ENCODE measurements at regions not wholly inside any gene's neighbourhood (a gene's known extent, or its start where the extent isn't known, plus 50 kb on each side); places are given as distances from the start of the nearest gene placed in this dataset.

DNA sequence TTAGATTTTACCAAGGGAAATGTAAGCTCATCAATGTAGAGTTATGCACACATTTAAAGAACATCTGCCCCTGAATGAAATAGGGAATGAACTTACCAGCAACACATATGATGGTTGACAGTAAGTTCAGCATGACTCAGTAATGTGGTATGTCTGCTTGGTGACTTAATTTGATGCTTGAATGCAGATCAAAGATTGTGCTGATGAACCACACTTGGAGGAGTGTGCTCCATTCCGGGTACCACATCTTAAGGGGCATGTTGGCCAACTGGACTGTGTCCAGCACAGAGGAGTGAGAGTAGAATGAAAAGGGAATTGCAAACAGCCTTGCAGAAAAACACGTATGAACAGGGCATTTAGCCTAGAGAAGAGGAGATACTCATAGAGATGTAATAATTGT lies 171.0 kb upstream of the RARB start:
- DNase-seq, result no peak

DNA sequence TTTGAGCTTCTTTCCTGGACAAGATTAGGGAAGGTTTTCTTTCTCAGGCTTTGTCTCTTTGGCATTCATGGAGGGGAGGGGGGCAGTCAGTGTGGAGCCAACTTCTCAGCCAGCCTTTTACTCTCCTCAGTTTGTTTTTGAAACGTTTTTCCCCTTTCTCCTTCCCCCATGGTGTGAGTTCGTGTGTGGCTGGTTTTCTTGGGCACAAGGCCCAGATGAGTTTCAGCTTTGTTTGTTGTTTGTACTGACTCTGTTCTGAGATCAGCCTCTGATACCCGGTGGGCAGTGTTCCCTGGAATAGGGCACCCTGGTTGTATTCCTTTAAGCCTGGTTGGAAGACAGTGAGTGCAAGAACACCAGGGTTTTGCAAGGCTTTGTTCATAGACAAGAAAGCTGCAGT lies 168.2 kb upstream of the RARB start:
- no peak for DNase-seq

DNA sequence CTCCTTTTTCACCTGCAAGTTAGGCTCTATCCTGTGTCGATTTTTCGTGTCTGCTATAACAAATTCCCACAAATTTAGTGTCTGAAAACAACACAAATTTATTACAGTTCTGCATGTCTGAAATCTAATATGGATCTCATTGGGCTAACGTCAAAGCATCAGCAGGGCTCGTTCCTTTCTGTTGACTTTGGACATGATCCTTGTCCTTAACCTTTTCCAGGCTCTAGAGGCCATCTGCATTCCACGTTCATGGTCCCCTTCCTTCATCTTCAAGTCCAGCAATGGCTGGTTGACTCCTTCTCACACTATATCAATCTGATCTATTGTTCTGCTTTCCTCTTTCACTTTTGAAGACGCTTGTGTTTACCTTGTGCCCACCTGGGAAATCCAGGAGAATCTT lies 165.7 kb upstream of the RARB start:
- no peak for DNase-seq

DNA sequence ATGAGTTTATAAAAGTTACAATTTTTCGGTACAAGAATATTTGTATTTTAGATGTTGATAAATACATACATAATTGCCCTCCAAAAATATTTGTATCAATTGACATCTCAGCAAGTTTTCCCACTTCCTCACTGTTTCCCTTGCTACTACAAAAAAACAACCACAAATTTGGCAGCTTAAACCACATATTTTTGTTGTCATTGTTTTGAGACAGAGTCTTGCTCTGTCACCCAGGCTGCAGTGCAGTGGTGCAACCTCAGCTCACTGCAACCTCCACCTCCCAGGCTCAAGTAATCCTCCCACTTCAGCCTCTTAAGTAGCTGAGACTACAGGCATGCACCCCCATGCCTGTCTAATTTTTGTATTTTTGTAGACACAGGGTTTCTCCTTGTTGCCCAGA lies 162.8 kb upstream of the RARB start:
- no peak for DNase-seq

DNA sequence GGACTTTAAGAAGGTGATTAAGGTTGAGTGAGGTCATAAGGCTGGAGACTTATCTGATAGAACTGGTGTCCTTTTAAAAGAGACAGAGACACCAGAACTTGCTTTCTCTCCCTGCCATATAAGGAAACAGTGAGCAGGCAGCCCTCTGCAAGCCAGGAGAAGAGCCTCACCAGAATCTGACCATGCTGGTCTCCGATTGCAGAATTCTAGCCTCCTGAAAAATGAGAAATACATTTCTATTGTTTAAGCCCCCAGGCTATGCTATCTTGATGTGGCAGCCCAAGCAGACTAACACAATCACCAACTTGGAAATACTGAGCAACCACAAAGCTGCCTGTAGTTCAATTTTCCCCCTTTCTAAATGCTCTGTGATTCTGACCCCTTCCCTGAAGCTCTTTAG lies 161.4 kb upstream of the RARB start:
- DNase-seq, result no peak

DNA sequence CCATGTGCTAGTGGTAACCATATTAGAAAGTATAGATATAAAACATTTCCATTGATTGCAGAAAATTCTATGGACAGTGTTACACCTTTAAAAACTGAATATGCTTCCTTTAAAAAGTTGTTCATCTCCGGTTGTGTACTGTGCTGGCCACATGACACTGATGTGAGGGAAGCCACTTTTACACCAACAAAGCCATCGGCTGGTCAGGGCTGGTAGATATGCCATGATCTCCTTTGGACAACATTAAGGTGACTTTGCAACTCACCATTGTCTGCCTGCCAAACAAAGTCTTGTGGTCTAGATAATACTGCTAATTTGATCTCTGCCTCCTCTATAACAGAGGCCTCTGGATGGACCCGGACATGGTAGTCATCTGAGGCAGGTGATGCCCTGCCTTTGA lies 156.0 kb upstream of the RARB start:
- no peak for DNase-seq

DNA sequence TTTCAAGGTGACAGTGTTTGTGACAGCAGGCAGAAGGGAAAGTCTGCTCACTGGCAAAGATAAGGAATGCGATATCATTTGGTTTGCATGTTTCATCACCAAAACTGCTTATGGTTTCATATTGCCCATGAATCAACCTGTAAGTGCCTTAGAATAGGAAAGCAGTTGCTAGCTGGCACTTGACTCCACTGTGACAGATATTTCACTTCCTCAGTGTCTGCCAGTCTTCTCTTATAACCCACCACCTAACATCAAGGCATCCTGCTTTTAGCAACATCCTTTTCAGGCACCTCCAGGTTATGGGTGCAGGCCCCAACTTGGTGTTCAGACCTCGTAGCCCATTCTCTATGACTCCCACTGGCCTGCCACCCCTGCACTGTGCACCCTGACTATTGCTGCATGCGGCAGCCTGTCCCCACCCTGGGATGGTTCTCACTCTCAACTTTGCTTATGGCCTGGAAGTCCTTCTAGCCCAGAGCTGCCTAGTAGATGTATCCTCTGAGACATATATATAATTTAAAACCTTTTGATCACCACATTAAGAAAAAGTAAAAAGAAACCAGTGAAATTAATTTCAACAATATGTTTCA lies 154.4 kb upstream of the RARB start:
- no peak for DNase-seq

DNA sequence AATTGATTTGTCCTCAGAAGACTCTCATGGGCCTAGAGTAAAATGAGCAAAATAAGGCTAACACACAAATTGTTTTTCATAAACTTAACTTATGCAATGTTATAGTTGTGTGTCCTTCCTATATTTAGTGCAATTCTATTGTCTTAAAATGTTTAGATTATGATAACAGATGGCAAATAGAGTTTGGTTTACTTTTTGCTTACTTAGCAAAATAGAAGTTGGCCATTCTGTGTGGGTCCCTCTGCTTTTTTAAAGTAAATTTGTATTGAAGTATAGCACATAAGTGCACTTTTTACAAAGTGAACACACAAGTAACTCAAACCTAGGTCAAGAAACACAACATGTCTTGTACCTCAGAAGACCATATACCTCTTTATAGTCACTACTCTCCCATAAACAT lies 150.6 kb upstream of the RARB start:
- no peak for DNase-seq

DNA sequence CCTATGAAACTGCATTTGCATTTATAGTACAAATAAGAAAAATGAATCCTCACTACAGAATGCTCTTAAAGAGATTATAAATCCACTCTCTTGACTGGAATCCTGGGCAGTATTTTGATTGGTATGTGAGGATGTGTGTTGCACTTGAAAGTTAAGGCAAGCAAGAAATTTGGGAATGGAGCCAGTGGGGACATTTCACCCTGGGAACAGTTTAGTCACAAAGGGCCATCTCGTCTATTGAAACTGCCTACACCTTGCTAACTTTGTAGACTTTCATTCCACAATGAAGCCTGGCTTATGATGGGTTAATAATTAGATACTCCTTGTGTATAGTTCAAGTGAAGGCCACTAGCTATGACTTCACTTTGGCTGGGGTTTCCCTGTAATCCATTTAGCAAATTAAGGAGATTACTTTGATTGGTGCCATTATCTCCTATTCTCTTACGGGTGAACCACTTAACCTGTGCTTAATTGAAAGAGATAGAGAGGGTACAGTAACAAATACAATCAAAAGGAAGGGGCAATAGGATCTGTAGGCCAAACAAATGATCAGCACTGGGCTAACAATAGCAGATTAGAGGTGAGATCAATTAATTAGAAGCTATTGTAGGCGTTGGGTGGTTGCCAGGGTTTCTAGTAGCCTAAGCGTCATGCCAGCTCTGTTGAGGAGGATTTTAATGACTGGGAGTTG lies 146.9 kb upstream of the RARB start:
- DNase-seq, result no peak

DNA sequence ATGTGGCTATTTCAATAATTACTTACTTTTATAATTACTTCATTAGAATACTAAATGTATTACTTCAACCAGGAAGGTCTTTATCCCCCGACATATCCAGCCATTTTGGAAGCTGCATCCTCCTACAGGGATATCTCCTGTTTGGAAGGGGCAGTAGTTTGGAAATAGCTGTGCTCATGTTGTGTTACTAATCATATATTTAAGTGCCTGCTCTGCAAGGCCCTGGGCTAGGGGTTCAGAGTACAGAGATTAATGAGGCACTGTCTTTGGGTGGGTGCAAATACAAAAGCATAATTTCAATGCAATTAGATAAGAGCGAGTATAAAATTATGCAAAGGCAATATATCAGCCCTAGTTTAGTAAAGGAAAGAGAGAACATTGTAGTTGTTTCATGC lies 146.3 kb upstream of the RARB start:
- no peak for DNase-seq

DNA sequence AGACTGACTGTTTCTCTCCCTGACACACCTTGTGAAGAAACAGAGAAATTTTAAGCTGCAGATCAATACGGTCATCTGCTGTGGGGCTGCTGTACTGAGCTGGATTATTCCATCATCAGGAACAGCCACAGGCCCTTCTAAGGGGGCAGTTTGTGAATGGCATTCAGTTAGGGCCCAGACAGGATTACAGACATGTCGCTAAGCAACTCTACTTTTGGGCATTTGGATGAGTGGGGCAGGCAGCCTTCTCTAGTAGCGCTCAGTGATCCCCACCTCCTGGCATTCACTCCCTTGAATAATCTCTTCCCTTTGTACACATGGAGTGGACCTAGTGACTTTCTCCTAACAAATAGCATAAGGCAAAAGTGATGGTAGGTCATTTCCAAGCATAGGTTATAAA lies 144.4 kb upstream of the RARB start:
- no peak for DNase-seq

DNA sequence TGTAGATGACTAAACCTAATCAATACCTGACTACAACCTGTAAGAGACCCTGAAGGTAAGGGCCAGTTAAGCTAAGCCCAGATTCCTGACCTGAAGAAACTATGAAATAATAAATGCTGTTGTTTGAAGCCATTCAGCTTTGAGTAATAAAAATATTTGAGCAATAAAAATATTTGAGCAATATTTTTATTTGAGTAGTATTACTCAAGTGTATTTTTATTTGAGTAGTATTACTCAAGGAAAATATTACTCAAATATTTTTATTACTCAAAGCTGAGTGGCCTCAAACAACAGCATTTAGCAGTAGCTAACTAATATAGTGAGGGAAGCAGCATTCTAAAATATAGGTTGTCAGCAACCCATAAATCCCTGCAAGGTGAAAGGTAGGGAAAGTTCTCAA lies 143.8 kb upstream of the RARB start:
- no peak for DNase-seq

DNA sequence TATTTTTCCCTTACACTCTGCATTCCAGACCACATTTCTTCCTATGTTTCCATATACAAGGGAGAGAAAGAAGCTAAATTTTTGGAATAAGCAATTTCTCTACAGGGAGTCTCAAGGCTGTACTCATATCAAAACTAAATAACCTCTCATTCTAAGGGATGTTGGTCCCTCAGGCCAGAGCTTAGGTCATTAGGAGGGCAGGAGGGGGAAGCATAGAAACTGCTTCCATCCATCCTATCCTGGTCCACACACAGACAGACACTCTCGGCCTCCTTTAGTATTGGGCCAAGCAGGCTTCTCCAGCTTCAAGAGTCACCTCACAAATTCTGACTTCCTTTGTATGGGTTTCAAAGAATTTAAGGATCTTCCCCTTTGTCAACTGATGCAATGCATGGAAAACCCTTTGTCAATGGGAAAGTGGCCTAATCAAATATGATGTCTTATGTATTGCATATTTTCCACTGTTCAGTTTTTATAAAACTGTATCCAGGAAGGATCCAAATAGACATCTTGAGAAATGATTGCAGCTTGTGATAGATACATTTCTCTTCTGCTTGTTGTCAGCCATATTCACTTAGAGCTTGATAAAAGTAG lies 140.7 kb upstream of the RARB start:
- DNase-seq, result no peak

DNA sequence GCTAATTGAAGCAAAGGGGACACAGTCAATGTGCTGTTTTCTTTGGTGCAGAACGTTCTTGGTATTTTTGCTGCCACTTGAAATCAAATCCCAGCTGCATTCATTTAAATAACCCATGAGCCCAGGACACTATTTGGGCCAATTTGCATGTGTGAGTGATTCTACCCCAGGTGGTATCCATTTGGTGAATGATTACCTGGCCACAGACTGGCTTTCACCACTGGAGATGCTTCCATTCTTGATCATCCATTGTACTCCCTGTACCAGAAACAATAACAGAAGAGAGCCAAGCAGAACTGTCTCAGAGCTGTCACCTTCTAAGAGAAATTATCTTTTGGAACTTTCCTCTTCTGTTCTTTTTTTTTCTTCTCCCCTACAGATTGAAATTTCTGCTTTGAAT lies 139.7 kb upstream of the RARB start:
- DNase-seq, result no peak

DNA sequence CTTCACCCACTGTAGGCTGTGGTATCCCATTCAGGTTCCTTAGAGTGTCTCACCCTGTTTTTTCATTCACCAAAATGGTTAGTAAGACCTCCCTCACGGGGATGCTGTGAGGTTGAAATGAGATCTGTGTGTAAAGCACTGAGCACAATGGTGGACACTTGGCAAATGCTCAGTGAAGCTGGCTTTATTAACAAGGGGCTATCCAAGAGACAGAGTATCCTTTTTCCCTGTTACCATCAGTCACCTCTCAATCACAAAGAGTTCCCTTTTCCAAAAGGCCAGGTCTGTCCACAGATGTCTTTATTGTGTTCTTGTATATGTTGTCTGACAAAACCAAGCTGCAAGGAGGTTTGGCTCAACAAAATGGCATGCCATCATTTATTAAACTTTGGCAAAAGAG lies 138.9 kb upstream of the RARB start:
- DNase-seq, result no peak

DNA sequence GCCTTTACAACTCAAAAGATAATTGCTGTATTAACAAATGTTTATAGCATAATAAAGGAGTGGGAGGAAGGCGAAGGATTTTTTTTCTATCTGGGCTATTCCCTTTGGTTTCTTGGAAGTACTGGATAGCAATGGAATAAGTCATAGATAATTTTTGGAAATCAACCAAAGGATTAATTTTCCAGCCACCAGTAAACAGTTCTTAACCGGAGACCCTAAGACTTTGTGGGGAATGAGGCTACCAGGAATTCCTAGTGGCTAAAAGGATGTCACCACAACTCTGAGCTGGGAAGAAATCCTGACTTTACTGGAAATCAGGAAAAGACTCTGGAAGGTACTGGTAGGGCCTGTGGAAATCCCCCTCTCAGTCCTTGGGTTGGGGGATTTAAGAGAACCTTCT lies 138.4 kb upstream of the RARB start:
- no peak for DNase-seq

DNA sequence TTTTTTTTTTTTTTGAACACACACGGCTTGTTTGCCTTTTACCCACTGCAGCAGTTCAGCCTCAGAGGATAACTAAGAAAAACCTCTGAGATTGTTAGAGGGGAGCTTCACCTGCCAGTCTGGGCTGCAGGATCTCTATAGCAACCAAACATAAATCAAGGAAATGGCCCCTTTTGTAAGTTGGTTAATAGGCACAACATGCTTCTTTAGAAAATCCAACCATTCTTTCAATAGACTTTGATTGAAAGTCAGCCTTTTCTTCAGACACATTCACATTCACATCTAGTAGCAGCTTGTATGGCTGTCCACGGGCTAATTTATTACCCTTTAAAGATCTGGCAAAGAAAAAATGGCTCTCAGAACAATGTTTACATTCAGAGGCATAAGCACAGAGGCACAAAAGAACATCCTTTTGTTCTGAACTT lies 136.6 kb upstream of the RARB start:
- no peak for DNase-seq

DNA sequence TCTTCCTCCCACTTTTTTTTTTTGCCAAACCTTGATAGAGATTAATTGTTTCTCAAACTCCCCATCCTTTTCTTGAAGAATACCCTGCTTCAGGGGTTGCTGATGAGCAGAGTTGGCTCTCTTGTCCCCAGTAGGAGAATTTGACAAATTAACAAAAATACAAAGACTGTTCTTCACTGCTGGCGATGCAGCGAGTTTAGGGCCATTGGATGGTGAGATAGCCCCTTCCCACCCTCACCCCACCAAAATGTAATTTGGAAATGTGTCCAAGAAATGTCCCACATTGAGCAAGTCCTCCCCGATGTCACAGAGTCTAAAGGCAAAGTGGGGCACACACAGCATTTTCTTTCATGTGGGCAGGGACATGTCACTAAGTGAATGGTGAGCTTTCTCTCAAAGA lies 136.0 kb upstream of the RARB start:
- no peak for DNase-seq

DNA sequence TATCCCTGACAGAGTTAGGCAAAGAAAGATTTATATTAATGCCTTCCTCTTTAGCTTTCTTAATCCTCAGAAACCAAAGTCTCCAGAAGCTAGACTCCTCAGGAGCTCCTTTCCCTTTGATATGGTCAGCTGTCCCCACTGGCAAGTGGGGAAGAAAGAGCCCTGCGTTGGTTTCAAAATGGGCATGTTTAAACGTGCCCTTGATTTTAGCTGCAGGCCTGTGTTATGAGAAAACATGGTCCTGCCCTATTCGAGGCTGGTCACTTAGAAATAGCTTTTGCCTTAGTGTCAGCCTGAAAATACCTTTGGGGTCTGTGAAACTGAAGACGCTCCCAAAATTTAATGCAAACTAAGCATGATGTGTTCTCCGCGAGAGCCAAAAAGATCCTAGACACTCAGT lies 135.5 kb upstream of the RARB start:
- no peak for DNase-seq

DNA sequence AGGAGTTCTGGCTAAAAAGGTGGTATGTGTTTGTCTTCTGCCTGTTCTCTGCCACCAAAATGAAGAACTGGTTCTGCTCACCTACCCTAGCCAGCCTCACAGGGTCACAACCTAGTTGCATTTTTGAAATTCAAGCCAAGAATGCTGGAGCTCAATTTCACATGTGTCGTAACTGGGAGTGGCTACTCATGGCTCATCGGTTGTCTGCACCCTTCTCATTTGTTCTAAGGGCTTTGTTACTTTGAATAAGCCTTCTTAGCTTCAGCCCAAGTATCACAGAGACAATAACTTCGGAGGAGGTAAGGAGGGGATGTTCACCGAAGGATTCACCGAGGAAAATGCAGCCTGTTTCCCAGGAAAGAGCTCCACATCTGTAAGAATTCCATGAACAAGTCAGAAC lies 134.3 kb upstream of the RARB start:
- DNase-seq, result no peak

DNA sequence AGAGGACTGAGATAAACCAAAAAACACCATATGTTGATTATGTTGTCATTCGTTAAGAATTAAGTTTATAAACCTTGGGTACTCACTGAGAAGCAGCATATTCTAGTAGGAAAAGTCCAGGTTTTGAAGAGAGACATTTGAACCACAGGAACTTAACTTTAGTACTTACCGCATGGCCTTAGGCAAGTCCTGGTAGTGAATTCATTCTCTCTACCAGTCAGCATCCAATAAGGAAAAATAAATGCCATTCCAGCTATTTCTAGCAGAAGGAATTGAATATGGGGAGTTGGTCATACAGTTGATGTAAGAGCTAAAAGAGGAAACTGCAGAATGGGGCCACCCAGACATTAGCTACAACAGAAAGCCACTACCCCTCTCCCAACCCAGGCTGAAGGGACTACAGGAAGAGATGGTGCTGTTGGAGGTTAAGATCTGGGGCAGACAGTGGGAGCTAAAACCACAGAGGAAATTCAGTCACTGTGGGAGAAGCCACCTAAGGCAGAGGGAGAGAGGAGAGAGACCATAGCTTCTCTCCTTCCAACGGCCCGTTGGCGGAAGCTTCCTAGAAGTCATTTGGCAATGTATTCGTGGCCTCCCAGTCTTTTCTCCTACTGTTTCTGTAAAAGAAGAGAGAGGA lies 133.8 kb upstream of the RARB start:
- no peak for DNase-seq

DNA sequence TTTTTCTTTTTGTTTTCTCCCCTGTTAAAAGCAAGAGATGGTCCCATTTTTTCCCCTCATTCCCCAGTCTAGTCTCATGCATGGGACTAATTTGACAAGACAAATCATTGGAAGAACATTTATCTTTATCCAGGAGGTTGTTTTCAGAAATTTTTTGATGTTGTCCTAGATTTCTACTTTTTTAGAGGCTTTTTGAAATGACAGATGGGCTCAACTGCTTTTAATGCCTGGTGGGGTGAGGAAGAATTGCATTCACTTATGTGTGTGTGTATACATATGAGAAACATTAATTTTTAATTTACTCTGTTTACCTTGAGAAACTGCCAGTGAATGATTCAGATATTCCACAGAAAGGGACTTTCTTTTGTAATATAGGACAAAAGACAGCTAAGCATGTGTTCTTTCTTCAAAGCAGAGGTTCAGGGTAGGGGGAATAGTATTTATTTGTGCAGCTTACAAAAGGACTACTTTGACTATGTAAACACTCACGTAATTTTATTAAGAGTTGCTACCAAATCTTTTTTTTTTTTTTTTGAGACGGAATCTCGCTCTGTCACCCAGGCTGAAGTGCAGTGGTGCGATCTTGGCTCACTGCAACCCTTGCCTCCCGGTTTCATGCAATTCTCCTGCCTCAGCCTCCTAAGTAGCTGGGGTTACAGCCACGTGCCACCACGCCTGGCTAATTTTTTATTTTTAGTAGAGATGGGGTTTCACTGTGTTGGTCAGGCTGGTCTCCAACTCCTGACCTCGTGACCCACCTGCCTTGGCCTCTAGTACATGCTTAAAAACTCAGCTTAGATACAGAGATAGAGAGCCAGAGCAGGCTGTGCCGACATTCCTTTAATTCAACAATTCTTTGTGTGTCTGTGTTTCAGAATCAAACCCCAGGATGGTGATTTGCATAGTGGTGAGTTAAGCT lies 130.1 kb upstream of the RARB start:
- no peak for DNase-seq

DNA sequence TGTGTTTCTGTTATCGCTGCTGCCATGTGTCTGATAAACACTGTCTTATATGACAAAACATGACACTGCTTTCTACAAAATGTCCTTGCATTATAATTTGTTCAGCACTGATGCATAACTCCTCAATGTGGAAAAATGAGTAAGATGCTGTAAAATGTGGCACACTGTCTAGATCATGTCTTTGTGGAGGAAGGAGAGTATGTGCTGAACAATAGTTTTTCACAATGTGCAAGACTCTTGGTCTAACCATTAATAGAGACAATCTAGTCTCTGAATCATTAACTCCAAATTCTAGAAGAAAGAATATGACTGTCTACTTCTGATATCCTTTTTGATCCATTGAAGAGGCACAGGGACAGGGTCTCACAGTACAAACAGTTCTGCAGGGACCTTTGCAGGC lies 127.9 kb upstream of the RARB start:
- no peak for DNase-seq
